NAMALWA (cell line): ENCODE measurements at regions not wholly inside any gene's neighbourhood (a gene's known extent, or its start where the extent isn't known, plus 50 kb on each side); places are given as distances from the start of the nearest gene placed in this dataset.
A peak's percentile ranks its signal among the peaks of the same experiment; 100 is the strongest.

Experiments
- DNase-seq: peaks from one replicate; pipeline ENCODE4 v3.0.0-alpha.2; 2015; ENCODE audit warnings: low spot score

- DNase-seq, result no peak
Observed at GRCh38 chr16:5442986-5443385, 345.4 kb upstream of the EEF2KMT start.

GRCh38 chr16:5442054-5442453, 344.5 kb upstream of the EEF2KMT start:
- no peak for DNase-seq

GRCh38 chr16:5438591-5438990, 341.0 kb upstream of the EEF2KMT start:
- no peak for DNase-seq

GRCh38 chr16:5433587-5433986, 336.0 kb upstream of the EEF2KMT start:
- DNase-seq, result no peak

GRCh38 chr16:5432166-5432565, 334.6 kb upstream of the EEF2KMT start:
- DNase-seq, result no peak

- DNase-seq, result no peak
Observed at GRCh38 chr16:5430598-5430997, 333.0 kb upstream of the EEF2KMT start.

- DNase-seq, result no peak
Observed at GRCh38 chr16:5428932-5429331, 331.3 kb upstream of the EEF2KMT start.

- no peak for DNase-seq
Observed at GRCh38 chr16:5427571-5427970, 330.0 kb upstream of the EEF2KMT start.

- DNase-seq, result peak; percentile 13
Observed at GRCh38 chr16:5422643-5423496, 325.3 kb upstream of the EEF2KMT start.

GRCh38 chr16:5422047-5422446, 324.5 kb upstream of the EEF2KMT start:
- no peak for DNase-seq

GRCh38 chr16:5416013-5416412, 318.4 kb upstream of the EEF2KMT start:
- no peak for DNase-seq

- no peak for DNase-seq
Observed at GRCh38 chr16:5415123-5415522, 317.5 kb upstream of the EEF2KMT start.

- DNase-seq, result no peak
Observed at GRCh38 chr16:5412731-5413130, 315.1 kb upstream of the EEF2KMT start.

GRCh38 chr16:5398203-5398602, 300.6 kb upstream of the EEF2KMT start:
- DNase-seq, result no peak

GRCh38 chr16:5396880-5397279, 299.3 kb upstream of the EEF2KMT start:
- no peak for DNase-seq

GRCh38 chr16:5393070-5393469, 295.5 kb upstream of the EEF2KMT start:
- no peak for DNase-seq

GRCh38 chr16:5386989-5387388, 289.4 kb upstream of the EEF2KMT start:
- no peak for DNase-seq

GRCh38 chr16:5385811-5386210, 288.2 kb upstream of the EEF2KMT start:
- DNase-seq, result no peak

GRCh38 chr16:5385115-5385514, 287.5 kb upstream of the EEF2KMT start:
- no peak for DNase-seq

GRCh38 chr16:5383737-5384136, 286.1 kb upstream of the EEF2KMT start:
- DNase-seq, result no peak

GRCh38 chr16:5382484-5382883, 284.9 kb upstream of the EEF2KMT start:
- DNase-seq, result no peak

- no peak for DNase-seq
Observed at GRCh38 chr16:5381481-5381880, 283.9 kb upstream of the EEF2KMT start.

- no peak for DNase-seq
Observed at GRCh38 chr16:5379954-5380353, 282.4 kb upstream of the EEF2KMT start.

- no peak for DNase-seq
Observed at GRCh38 chr16:5378531-5378930, 280.9 kb upstream of the EEF2KMT start.
